UCSD-AML1 (cell line): ENCODE measurements at regions not wholly inside any gene's neighbourhood (a gene's known extent, or its start where the extent isn't known, plus 50 kb on each side); places are given as distances from the start of the nearest gene placed in this dataset.

Source experiments
- DNase-seq: peaks from one replicate; lab custom pipeline; 2025; ENCODE audit not compliant: unreplicated experiment; lab: John Stamatoyannopoulos, UW

- DNase-seq: no peak
Observed at GRCh38 chr18:60552948-60553347, 180.4 kb upstream of the MC4R start.

- no peak for DNase-seq
Observed at GRCh38 chr18:60554967-60555366, 182.4 kb upstream of the MC4R start.

- DNase-seq: no peak
Observed at GRCh38 chr18:60555625-60556024, 183.1 kb upstream of the MC4R start.

- no peak for DNase-seq
Observed at GRCh38 chr18:60556326-60556725, 183.8 kb upstream of the MC4R start.

GRCh38 chr18:60560071-60560470 lies 187.5 kb upstream of the MC4R start:
- DNase-seq: no peak

- DNase-seq: no peak
Observed at GRCh38 chr18:60563082-60563481, 190.5 kb upstream of the MC4R start.

- no peak for DNase-seq
Observed at GRCh38 chr18:60568220-60568619, 195.6 kb upstream of the MC4R start.

- DNase-seq: no peak
Observed at GRCh38 chr18:60570172-60570571, 197.6 kb upstream of the MC4R start.

- DNase-seq: no peak
Observed at GRCh38 chr18:60577457-60577856, 204.9 kb upstream of the MC4R start.

- DNase-seq: no peak
Observed at GRCh38 chr18:60585670-60586069, 213.1 kb upstream of the MC4R start.

- DNase-seq: no peak
Observed at GRCh38 chr18:60593249-60593648, 220.7 kb upstream of the MC4R start.

GRCh38 chr18:60596928-60597327 lies 224.4 kb upstream of the MC4R start:
- no peak for DNase-seq

GRCh38 chr18:60599267-60599666 lies 226.7 kb upstream of the MC4R start:
- no peak for DNase-seq

GRCh38 chr18:60599995-60600394 lies 227.4 kb upstream of the MC4R start:
- DNase-seq: no peak

- DNase-seq: no peak
Observed at GRCh38 chr18:60601249-60601648, 228.7 kb upstream of the MC4R start.

- DNase-seq: no peak
Observed at GRCh38 chr18:60623331-60623730, 250.8 kb upstream of the MC4R start.

- no peak for DNase-seq
Observed at GRCh38 chr18:60624207-60624606, 251.6 kb upstream of the MC4R start.

GRCh38 chr18:60639836-60640235 lies 267.3 kb upstream of the MC4R start:
- no peak for DNase-seq

- no peak for DNase-seq
Observed at GRCh38 chr18:60643009-60643408, 270.4 kb upstream of the MC4R start.

- DNase-seq: no peak
Observed at GRCh38 chr18:60646725-60647124, 274.1 kb upstream of the MC4R start.

- DNase-seq: no peak
Observed at GRCh38 chr18:60649107-60649506, 276.5 kb upstream of the MC4R start.

- DNase-seq: no peak
Observed at GRCh38 chr18:60649842-60650536, 277.4 kb upstream of the MC4R start.

GRCh38 chr18:60654298-60654697 lies 281.7 kb upstream of the MC4R start:
- DNase-seq: no peak
